Ovary (tissue), 3 donors: ENCODE measurements at regions not wholly inside any gene's neighbourhood (a gene's known extent, or its start where the extent isn't known, plus 50 kb on each side); places are given as distances from the start of the nearest gene placed in this dataset.

Experiments used
- EP300 ChIP-seq: sonication (generic); formaldehyde crosslinking; IDR thresholded peaks from one replicate; pipeline ENCODE4 v1.6.1; 2017; ENCODE audit warnings: antibody characterized with exemption
- POLR2A ChIP-seq: fragments of 450-650 bp; IDR thresholded peaks from one replicate; pipeline ENCODE4 v1.6.1; 2017; ENCODE audit warnings: antibody characterized with exemption, mild to moderate bottlenecking, moderate library complexity
- TF ChIP-seq, protein P1 (sequence below), 3 donors: fragments of 450-650 bp in 2 of 3; fragments of 200-600 bp in 1 of 3; IDR thresholded peaks; one replicate each; pipeline versions ENCODE4 v1.5.1 to v1.8.0; 2016 to 2022; ENCODE audit warnings: antibody characterized with exemption in 3 of 3, mild to moderate bottlenecking in 1 of 3
- donor health status: DM: no; HTN: no; CAD: no.

DNA sequence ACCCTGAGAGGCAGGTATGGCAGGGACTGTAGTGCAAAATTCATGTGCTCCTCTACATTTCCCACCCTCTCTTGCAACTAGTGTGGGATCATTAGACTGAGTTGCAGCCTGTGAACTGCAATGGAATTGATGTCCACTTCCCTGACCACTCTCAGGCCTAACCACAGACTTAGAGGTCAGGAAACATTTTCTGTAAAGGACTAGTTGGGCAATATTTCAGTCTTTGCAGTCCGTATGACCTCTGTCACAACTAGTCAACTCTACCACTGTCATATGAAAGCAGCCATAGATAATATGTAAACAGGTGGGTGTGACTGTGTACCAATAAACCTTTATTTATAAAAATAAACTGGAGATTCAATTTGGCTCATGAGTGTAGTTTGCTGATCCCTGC, 134.4 kb upstream of the TOP1 start:
- TF ChIP-seq, protein P1, sequence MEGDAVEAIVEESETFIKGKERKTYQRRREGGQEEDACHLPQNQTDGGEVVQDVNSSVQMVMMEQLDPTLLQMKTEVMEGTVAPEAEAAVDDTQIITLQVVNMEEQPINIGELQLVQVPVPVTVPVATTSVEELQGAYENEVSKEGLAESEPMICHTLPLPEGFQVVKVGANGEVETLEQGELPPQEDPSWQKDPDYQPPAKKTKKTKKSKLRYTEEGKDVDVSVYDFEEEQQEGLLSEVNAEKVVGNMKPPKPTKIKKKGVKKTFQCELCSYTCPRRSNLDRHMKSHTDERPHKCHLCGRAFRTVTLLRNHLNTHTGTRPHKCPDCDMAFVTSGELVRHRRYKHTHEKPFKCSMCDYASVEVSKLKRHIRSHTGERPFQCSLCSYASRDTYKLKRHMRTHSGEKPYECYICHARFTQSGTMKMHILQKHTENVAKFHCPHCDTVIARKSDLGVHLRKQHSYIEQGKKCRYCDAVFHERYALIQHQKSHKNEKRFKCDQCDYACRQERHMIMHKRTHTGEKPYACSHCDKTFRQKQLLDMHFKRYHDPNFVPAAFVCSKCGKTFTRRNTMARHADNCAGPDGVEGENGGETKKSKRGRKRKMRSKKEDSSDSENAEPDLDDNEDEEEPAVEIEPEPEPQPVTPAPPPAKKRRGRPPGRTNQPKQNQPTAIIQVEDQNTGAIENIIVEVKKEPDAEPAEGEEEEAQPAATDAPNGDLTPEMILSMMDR (IDR thresholded peaks at IDR 0.05) = no peak
- TF ChIP-seq POLR2A (no peak), EP300 (no peak)
